ENCODE measurements at regions not wholly inside any gene's neighbourhood (a gene's known extent, or its start where the extent isn't known, plus 50 kb on each side); places are given as distances from the start of the nearest gene placed in this dataset.

DNA sequence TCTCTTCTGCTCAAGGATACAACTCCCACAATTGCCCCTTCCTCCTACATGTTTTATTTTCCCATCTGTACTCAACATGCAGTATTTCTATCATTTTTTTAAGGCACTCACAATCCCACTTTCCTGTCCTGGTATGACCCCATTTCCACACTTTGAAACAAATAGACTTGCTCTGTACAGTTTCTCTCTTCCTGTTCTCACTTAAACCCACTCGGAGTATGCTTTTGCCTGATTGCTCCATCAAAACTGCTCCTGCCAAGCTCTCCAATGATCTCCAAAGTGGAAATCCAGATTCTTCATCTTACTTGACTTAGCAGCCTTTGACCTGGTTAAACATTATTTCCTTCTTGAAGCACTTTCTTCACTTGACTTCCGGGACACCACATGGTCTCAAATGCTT, 384.5 kb downstream of the SEC23A start:
- TF ChIP-seq, protein P1, sequence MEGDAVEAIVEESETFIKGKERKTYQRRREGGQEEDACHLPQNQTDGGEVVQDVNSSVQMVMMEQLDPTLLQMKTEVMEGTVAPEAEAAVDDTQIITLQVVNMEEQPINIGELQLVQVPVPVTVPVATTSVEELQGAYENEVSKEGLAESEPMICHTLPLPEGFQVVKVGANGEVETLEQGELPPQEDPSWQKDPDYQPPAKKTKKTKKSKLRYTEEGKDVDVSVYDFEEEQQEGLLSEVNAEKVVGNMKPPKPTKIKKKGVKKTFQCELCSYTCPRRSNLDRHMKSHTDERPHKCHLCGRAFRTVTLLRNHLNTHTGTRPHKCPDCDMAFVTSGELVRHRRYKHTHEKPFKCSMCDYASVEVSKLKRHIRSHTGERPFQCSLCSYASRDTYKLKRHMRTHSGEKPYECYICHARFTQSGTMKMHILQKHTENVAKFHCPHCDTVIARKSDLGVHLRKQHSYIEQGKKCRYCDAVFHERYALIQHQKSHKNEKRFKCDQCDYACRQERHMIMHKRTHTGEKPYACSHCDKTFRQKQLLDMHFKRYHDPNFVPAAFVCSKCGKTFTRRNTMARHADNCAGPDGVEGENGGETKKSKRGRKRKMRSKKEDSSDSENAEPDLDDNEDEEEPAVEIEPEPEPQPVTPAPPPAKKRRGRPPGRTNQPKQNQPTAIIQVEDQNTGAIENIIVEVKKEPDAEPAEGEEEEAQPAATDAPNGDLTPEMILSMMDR (IDR thresholded peaks at IDR 0.05; ENCODE audit: control extremely low read depth in 1 of 3, insufficient read depth in 1 of 3, low read depth in 1 of 3, low read length in 3 of 3): no peak
- no peak for TF ChIP-seq EZH2 (IDR thresholded peaks at IDR 0.05; ENCODE audit: low read depth, low read length, severe bottlenecking)

Data from H1 (cell line).